NCI-H82 treated with DMSO at 0.1 percent for 48 hours (cell line): ENCODE measurements at regions not wholly inside any gene's neighbourhood (a gene's known extent, or its start where the extent isn't known, plus 50 kb on each side); places are given as distances from the start of the nearest gene placed in this dataset.

Source experiments
- DNase-seq: peaks from one replicate; lab custom pipeline; 2025; ENCODE audit not compliant: unreplicated experiment; lab: John Stamatoyannopoulos, UW

GRCh38 chr2:235300368-235301201, 193.3 kb upstream of the AGAP1 start:
- DNase-seq: no peak

GRCh38 chr2:235301202-235302076, 192.4 kb upstream of the AGAP1 start:
- DNase-seq: no peak

- DNase-seq: no peak
Observed at GRCh38 chr2:235302263-235302662, 191.6 kb upstream of the AGAP1 start.

DNA sequence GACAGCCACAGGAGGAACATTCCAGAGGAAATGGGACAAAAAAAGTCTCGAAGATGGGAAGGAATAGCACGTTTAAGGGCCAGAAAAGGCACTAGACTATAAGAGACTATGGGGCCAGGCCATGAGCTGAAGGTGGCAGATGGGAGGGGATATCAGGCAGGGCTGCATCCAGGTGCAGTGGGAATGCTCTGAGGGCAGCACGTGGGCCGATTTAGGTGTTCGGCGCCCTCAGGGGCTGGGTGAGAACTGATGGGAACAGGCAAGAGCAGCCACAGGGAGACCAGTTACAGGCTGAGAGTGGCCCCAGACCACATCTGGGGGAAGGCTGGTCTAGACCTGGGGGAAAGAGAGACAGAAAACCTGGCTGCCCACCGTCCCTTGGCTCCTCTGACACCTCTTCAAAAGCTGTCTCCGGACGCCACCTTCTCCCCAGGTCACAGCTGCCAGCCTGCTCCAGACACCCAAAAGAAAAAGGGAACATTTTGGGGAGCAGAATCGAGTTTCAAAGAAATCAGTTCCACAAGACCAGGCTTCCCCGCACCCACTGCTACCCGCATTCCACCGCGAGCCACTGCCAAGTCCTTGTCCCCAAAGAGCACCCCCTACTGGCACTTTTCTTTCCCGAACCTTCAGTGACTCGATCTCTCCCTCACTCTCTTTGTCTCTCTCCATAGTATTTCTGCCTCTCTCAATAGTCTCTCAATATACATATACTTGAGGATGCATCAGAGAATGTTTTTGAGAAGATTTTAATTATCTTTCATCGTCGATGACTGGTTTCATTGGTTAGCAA, 190.1 kb upstream of the AGAP1 start:
- DNase-seq: no peak

GRCh38 chr2:235305678-235306077, 188.2 kb upstream of the AGAP1 start:
- DNase-seq: no peak

DNA sequence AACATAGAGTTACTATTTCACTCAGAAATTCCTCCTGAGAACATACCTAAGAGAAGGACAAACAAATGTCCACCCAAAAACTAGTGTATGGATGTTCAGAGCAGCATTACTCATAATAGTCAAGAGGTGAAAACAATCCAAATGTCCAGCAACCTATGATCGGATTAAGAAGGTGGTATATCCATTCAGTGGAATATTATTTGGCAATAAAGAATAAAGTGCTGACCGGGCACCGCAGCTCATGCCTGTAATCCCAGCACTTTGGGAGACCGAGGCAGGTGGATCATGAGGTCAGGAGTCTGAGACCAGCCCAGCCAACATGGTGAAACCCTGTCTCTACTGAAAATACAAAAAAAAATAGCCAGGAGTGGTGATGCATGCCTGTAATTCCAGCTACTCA, 182.8 kb upstream of the AGAP1 start:
- DNase-seq: no peak

GRCh38 chr2:235312571-235312970, 181.3 kb upstream of the AGAP1 start:
- DNase-seq: no peak

- no peak for DNase-seq
Observed at GRCh38 chr2:235314371-235314930, 179.4 kb upstream of the AGAP1 start.

DNA sequence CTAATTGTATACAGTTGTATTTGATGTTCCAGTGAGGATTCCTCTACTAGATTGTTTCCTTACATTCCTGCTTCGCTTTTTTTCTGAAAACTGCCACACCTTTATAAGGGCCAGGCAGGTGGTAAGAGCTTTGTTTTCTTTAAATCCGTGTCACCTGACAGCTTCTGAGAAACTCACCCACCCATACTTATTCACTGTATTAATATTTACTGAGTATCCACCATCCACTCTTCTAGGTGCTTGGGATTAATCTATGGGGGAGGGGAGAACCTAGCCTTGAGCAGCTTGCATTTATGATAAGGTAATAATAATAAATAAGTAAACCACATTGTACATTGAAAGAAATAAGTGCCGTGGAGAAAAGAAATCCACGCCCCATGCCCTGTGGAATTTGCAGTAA, 174.7 kb upstream of the AGAP1 start:
- no peak for DNase-seq

GRCh38 chr2:235320326-235320725, 173.5 kb upstream of the AGAP1 start:
- DNase-seq: no peak

DNA sequence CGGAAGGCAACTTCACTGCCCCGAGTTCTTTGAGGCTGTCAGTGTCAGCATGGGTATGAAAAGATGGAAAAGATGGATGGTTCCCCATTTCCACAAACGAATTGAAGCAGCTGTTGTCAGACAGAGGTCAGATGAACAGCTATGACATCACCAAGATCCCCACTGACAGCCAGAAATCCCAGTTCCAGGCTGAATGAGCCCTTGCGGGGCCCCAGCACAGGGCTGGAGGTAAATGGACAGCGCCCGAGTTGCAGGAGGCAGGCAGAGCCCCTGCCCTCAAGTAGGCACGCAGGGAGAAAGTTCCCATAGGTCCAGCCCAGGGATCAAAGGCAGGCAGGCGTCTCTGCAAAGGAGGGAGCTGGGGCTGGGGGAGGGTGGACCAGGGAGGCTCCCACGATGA, 169.5 kb upstream of the AGAP1 start:
- DNase-seq: no peak

GRCh38 chr2:235325151-235325550, 168.7 kb upstream of the AGAP1 start:
- DNase-seq: no peak

DNA sequence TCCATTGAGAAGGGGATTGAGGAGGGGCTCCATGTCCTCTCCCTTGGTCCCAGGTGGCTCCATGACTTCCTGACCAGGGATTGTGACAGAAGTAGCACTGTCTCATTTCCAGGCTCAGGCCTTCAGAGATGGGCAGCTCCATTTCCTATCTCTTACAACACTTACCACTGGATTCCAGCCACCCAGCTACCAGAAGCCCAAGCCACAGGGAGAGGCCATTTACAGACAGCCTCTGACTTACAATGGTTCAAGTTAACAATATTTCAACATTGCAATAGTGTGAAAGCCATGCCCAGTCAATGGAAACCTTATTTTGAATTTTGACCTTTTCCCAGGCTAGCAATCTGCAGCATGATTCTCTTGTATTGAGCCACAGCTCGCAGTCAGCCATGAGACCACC, 164.9 kb upstream of the AGAP1 start:
- no peak for DNase-seq

DNA sequence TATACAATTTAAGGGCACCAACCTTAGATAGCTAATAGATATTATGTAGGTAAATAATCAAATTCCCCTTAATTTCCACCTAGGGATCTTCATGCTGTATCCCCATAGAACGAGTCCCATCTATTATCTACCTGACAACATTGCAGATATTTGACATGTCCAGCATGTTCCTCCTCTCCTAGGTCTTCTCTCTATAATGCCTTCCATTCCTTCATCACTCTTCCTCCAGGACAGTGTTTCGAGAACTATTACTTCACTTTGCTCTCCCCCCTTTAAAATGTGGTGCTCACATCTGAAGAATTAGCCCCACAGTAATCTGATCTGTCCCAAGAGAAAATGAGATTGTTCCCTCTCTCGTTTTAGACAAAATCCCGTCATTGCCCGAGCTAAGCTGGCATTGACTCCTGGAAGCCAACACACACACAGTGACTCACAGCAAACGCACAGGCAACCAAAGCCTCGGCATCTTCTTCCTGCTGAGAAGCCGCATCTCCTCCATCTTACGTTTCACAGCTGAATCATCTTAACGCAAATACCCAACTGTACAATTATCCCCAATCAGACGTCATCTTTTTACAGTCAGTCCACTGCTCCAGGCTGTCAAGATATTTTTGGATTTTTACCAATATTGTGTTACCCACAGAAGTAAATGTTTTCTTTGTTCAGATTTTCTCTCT, 162.9 kb upstream of the AGAP1 start:
- DNase-seq: no peak

DNA sequence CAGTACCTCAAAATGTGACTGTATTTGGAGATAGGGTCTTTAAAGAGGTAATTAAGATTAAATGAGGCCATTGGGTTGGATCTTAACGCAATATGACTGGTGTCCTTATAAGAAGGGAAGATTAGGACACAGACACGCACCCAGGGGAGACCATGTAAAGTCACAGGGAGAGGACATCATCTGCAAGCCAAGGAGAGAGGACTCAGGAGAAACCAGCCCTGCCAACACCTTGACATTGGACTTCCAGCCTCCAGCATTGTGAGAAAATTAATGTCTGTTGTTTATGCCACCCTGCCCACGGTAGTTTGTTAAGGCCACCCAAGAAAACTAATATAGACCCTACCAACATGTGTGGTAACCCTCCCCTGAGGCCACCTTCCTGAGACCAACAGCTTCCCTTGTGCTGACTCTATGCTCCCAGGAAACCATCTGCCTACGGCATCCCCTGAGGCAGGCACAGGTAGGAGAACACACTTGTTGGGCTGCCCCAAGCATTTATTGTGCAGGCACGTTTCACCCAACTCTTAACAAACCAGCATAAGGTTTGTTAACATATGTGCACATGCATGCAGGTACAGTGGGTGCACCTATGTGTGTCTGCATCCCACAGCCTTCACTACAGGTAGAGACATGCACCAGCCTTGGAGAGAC, 161.5 kb upstream of the AGAP1 start:
- no peak for DNase-seq

DNA sequence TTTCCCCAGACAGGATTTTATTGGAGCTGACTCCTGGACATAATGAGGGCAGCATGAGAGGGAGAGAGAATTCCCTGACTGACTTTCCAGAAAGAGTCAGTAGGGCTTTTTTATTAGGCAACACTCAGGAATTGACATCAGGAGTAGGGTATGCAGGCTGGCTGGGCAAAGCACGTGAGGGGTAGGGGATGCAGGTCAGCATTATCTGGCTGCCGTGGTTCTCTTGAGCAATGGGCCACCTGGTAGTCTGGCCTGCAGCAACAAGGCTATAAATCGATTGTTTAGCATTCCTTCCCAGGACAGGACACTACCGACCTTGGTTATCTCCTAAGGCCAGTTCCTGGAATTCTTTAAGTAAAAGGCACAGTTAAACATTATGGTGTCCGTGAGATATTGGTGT, 160.8 kb upstream of the AGAP1 start:
- DNase-seq: no peak

DNA sequence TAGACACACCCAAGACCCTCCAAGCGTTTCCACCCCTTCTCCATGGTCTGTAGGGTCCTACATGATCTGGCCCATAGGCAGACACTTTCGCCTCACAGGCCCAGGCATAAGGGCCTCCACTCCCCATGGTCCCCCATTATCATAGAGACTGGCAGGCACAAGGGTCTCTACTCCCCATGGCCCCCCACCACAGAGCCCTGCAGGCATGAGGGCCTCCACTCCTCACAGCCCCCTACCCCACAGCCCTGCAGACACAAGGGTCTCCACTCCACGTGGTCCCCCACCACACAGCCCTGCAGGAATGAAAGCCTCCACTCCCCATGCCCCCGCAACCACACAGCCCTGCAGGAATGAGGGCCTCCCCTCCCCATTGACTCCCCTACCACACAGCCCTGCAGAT, 159.7 kb upstream of the AGAP1 start:
- DNase-seq: no peak

DNA sequence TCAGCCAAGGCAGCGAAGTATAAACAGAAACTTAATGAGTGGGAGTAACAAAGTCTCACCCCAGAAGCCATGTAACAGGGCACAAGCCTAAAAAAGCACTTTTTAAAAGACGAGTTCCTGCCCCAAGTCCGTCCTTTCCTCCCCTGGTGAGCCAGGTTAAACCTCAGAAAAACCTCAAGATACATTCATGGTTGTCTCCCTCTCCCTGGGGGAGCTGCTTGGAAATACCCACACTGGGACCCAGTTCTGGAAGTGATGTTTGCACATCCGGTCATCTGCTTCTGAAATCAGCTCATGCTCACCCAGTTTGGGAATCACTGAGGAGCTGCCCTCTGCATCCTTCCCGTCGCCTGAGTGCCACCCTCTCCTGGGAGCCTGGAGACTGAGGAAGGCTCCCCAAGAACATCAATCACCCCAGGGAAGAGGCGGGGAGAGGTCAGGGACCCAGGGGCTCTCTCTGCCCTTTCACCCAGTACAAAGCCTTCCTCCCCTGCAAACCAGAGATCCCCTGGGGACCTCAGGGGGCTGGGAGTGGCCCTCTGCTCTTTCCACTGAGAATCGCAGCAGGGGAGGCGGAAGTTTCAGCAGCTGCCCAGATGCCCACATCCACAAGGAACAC, 150.6 kb upstream of the AGAP1 start:
- DNase-seq: no peak

- DNase-seq: no peak
Observed at GRCh38 chr2:235343869-235344268, 150.0 kb upstream of the AGAP1 start.

DNA sequence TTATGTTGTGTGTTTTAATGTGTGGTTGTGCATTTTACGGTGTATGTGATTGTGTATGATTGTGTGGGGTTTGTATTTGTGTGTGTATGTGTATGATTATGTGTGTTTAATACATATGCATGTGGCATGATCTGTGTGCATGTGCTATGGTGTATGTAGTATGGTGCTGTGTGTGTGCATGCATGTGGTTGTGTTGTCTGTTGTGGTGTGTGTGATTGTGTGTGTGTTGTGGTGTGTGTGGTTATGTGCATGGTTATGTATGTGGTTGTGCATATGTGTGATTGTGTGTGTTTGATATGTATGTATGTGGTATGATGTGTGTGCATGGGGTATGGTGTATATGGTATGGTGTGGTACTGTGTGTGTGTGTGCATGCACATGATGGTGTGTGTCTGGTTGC, 148.1 kb upstream of the AGAP1 start:
- DNase-seq: no peak
